DND-41 (cell line): ENCODE measurements at regions not wholly inside any gene's neighbourhood (a gene's known extent, or its start where the extent isn't known, plus 50 kb on each side); places are given as distances from the start of the nearest gene placed in this dataset.
A peak's percentile ranks its signal among the peaks of the same experiment; 100 is the strongest.

ENCODE experiments used
- ATAC-seq: fragments of 200-7000 bp; cut with Tn5 transposase; 3 replicates; pipeline ENCODE4 v1.9.1; 2021; ENCODE audit warnings: low read depth; ENCODE audit not compliant: insufficient read depth
- DNase-seq: peaks from one replicate; pipeline ENCODE4 v3.0.0-alpha.2; 2020
- H2AFZ ChIP-seq: 2 replicates; pipeline ENCODE4 v1.6.0; 2012; ENCODE audit warnings: low read depth, low read length
- H3K27ac ChIP-seq: 2 replicates; pipeline ENCODE4 v1.5.1; 2012; ENCODE audit warnings: low read length, inconsistent platforms
- H3K27me3 ChIP-seq: fragments of 200-600 bp; sonication (generic); 2 replicates; pipeline ENCODE4 v1.6.0; 2012; ENCODE audit warnings: low read length, mild to moderate bottlenecking, inconsistent platforms; ENCODE audit not compliant: insufficient read depth, poor library complexity
- H3K36me3 ChIP-seq: 2 replicates; pipeline ENCODE4 v1.5.1; 2012; ENCODE audit warnings: low read length, inconsistent platforms; ENCODE audit not compliant: insufficient read depth
- H3K4me1 ChIP-seq: 2 replicates; pipeline ENCODE4 v1.5.1; 2012; ENCODE audit warnings: mild to moderate bottlenecking, low read length; ENCODE audit not compliant: insufficient read depth
- H3K4me2 ChIP-seq: 2 replicates; pipeline ENCODE4 v1.6.0; 2012; ENCODE audit warnings: mild to moderate bottlenecking, moderate library complexity, low read length, inconsistent platforms; ENCODE audit not compliant: insufficient read depth
- H3K4me3 ChIP-seq, 2 experiments: fragments of 200-600 bp in 1 of 2; shearing (Covaris generic) in 1 of 2; 2 replicates each; pipeline ENCODE4 v1.5.1; 2012 to 2016; ENCODE audit warnings: inconsistent platforms in 2 of 2, low read length in 2 of 2, mild to moderate bottlenecking in 2 of 2, low read depth in 1 of 2, moderate library complexity in 1 of 2
- H3K79me2 ChIP-seq: 2 replicates; pipeline ENCODE4 v1.6.0; 2012; ENCODE audit warnings: low read length, inconsistent platforms; ENCODE audit not compliant: insufficient read depth
- H3K9ac ChIP-seq: 2 replicates; pipeline ENCODE4 v1.6.0; 2012; ENCODE audit warnings: low read depth, mild to moderate bottlenecking, inconsistent platforms, low read length, moderate library complexity
- H3K9me3 ChIP-seq: 2 replicates; pipeline ENCODE4 v1.5.1; 2012; ENCODE audit warnings: low read length, moderate library complexity, mild to moderate bottlenecking, inconsistent platforms; ENCODE audit not compliant: insufficient read depth, severe bottlenecking
- H4K20me1 ChIP-seq: 2 replicates; pipeline ENCODE4 v1.6.0; 2012; ENCODE audit warnings: low read length; ENCODE audit not compliant: insufficient read depth
- EZH2 ChIP-seq: IDR thresholded peaks from 3 replicates; pipeline ENCODE4 v1.6.1; 2012; ENCODE audit warnings: borderline replicate concordance, low read depth, mild to moderate bottlenecking, moderate library complexity, low read length, inconsistent platforms; ENCODE audit not compliant: severe bottlenecking
- TF ChIP-seq, protein P1 (sequence below): IDR thresholded peaks from 2 replicates; pipeline ENCODE4 v1.5.1; 2012; ENCODE audit warnings: borderline replicate concordance, low read length, moderate library complexity, mild to moderate bottlenecking; ENCODE audit not compliant: poor library complexity, severe bottlenecking; ENCODE audit errors: extremely low read depth

DNA sequence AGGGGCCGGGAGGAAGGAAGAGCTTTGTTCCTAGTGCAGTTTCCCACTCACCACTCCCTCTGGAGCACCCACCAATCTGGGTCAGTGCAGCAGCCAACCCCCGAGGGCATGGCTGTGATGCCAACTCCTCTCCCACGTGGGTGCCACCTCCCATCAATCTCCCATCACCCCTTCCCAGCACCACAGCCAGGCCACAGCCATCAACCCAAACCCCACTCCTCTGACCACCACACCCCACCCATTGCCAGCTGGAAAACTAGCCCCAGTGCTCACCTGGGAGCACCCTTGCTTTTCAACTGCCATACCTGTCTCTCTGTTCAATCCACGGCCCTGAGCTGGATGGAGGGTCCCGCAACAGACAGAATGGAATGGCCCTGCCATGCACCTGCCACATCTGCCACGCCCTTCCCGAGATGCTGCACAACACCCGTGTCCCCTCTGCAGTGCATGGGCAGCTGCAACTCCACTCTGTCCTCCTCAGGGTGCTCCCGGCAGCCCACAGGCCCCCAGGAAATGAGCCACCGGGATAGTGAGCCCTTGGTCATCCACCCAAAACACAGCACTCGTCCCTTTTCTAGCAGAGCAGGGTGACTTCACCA lies 112.4 kb upstream of the ID2 start:
- no peak for DNase-seq
- H3K9ac ChIP-seq, result no peak overlapping the region
- H3K4me3 ChIP-seq, result no peak overlapping the region
- no peak overlapping the region for H3K27ac ChIP-seq
- no peak overlapping the region for H3K4me2 ChIP-seq
- no peaks in the 10 kb centered on the region for H3K36me3 ChIP-seq
- H3K79me2 ChIP-seq, result no peaks in the 10 kb centered on the region
- no peaks in the 10 kb centered on the region for H3K27me3 ChIP-seq
- H4K20me1 ChIP-seq, result no peaks in the 10 kb centered on the region
- peaks cover 31% of the 10 kb centered on the region for H3K4me1 ChIP-seq
- TF ChIP-seq, protein P1, sequence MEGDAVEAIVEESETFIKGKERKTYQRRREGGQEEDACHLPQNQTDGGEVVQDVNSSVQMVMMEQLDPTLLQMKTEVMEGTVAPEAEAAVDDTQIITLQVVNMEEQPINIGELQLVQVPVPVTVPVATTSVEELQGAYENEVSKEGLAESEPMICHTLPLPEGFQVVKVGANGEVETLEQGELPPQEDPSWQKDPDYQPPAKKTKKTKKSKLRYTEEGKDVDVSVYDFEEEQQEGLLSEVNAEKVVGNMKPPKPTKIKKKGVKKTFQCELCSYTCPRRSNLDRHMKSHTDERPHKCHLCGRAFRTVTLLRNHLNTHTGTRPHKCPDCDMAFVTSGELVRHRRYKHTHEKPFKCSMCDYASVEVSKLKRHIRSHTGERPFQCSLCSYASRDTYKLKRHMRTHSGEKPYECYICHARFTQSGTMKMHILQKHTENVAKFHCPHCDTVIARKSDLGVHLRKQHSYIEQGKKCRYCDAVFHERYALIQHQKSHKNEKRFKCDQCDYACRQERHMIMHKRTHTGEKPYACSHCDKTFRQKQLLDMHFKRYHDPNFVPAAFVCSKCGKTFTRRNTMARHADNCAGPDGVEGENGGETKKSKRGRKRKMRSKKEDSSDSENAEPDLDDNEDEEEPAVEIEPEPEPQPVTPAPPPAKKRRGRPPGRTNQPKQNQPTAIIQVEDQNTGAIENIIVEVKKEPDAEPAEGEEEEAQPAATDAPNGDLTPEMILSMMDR, result no peak
- TF ChIP-seq EZH2, result no peak
- ATAC-seq, result no peak
- H2AFZ ChIP-seq, result no peak overlapping the region
- no peaks in the 10 kb centered on the region for H3K9me3 ChIP-seq

DNA sequence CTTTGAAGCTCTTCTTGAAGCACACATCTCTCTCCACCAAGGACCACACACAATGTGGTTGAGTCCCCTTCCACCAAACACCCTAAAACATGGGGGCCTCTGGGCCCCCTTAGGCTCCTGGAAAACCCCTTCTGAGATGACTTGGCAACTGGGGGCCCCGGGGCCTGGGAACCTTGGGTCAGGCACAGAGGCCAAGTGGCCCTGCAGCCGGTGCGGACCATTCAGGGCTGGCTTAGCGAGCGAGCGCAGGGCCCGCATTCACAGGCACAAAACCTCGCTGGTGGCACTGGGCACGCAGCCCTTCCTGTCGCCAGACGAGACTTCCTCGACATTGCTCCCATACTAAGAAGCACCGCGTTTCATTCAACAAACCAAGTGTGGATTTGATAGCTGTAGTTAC lies 111.2 kb upstream of the ID2 start:
- peaks cover 3% of the 10 kb centered on the region; the same call in 1 of the 2 replicates for H4K20me1 ChIP-seq
- no peak for ATAC-seq
- no peak overlapping the region for H2AFZ ChIP-seq
- no peak overlapping the region for H3K4me3 ChIP-seq
- H3K4me2 ChIP-seq, result no peak overlapping the region
- no peaks in the 10 kb centered on the region for H3K36me3 ChIP-seq
- no peaks in the 10 kb centered on the region for H3K79me2 ChIP-seq
- no peak overlapping the region for H3K27ac ChIP-seq
- no peak for TF ChIP-seq EZH2
- TF ChIP-seq, protein P1, result no peak
- peaks cover 43% of the 10 kb centered on the region for H3K4me1 ChIP-seq
- H3K27me3 ChIP-seq, result no peaks in the 10 kb centered on the region
- no peak overlapping the region for H3K9ac ChIP-seq
- no peak for DNase-seq
- H3K9me3 ChIP-seq, result no peaks in the 10 kb centered on the region

DNA sequence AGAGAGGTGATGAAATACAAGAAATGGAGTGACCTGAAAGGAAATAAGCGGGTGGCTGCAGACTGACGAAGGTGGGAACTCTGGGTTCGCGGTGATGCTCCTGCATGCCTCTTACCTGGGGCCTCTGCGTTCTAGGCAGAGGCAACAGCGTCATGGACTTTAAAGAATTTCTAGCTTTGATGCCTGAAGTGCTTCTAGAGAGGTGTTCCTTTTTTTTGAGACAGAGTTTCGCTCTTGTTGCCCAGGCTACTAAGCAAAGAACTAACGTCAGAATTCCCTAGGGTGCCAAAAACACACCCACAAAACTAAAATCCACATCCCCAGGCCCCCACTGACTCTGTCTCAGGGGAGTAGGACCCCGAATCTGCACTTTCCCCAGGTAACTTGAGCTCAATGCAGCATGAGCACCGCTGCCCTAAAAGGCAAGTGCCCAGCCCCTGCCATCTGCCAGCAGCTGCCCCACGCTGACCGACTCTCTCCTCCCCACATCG lies 110.5 kb upstream of the ID2 start:
- Histone ChIP-seq H2AFZ (no peak overlapping the region), H3K9me3 (no peaks in the 10 kb centered on the region), H3K9ac (no peak overlapping the region), H4K20me1 (peaks cover 3% of the 10 kb centered on the region; the same call in 1 of the 2 replicates), H3K79me2 (no peaks in the 10 kb centered on the region), H3K27ac (peak overlapping the region; percentile 73), H3K36me3 (no peaks in the 10 kb centered on the region), H3K4me1 (peaks cover 49% of the 10 kb centered on the region), H3K4me3 (no peak overlapping the region), H3K27me3 (no peaks in the 10 kb centered on the region), H3K4me2 (no peak overlapping the region)
- TF ChIP-seq EZH2, result no peak
- TF ChIP-seq, protein P1, result no peak
- no peak for DNase-seq
- ATAC-seq, result no peak
